DOHH2 (cell line): ENCODE measurements at regions not wholly inside any gene's neighbourhood (a gene's known extent, or its start where the extent isn't known, plus 50 kb on each side); places are given as distances from the start of the nearest gene placed in this dataset.

Experiments
- H3F3A ChIP-seq: fragments of 200-600 bp; sonication (generic), shearing (Covaris generic); 2 replicates; pipeline ENCODE4 v1.6.0; 2016; ENCODE audit warnings: antibody characterized with exemption, mild to moderate bottlenecking; ENCODE audit not compliant: control insufficient read depth, insufficient read depth
- H3K27ac ChIP-seq: fragments of 200-600 bp; sonication (generic); 2 replicates; pipeline ENCODE4 v1.5.1; 2014; ENCODE audit warnings: low read depth, mild to moderate bottlenecking, low read length, moderate library complexity
- H3K27me3 ChIP-seq: fragments of 200-600 bp; sonication (generic); 2 replicates; pipeline ENCODE4 v1.6.1; 2014; ENCODE audit warnings: mild to moderate bottlenecking, low read length, mixed read lengths; ENCODE audit not compliant: control insufficient read depth
- H3K36me3 ChIP-seq: fragments of 200-600 bp; sonication (generic); 2 replicates; pipeline ENCODE4 v1.6.1; 2014; ENCODE audit warnings: mild to moderate bottlenecking, low read length, moderate library complexity, mixed read lengths; ENCODE audit not compliant: control insufficient read depth
- H3K4me1 ChIP-seq: fragments of 200-600 bp; sonication (generic); 2 replicates; pipeline ENCODE4 v1.6.1; 2014; ENCODE audit warnings: mild to moderate bottlenecking, low read length, mixed read lengths; ENCODE audit not compliant: control insufficient read depth
- H3K4me2 ChIP-seq: fragments of 200-600 bp; sonication (generic); 2 replicates; pipeline ENCODE4 v1.6.0; 2014; ENCODE audit warnings: mild to moderate bottlenecking, low read length, moderate library complexity
- H3K4me3 ChIP-seq: fragments of 200-600 bp; sonication (generic); 2 replicates; pipeline ENCODE4 v1.5.1; 2014; ENCODE audit warnings: mild to moderate bottlenecking, low read length, mixed read lengths
- H3K79me2 ChIP-seq: fragments of 200-600 bp; sonication (generic); 2 replicates; pipeline ENCODE4 v1.6.1; 2014; ENCODE audit warnings: mild to moderate bottlenecking, low read length, mixed read lengths; ENCODE audit not compliant: control insufficient read depth
- H3K9me2 ChIP-seq: fragments of 200-600 bp; sonication (generic); replicated peaks from 2 replicates; pipeline ENCODE4 v1.6.1; 2014; ENCODE audit warnings: mild to moderate bottlenecking, low read length, mixed read lengths; ENCODE audit not compliant: control insufficient read depth
- H3K9me3 ChIP-seq: fragments of 200-600 bp; sonication (generic); 2 replicates; pipeline ENCODE4 v1.6.1; 2014; ENCODE audit warnings: antibody characterized with exemption, low read length, mixed read lengths; ENCODE audit not compliant: control insufficient read depth, insufficient read depth
- H4K20me1 ChIP-seq: fragments of 200-600 bp; sonication (generic); 2 replicates; pipeline ENCODE4 v1.6.0; 2014; ENCODE audit warnings: low read depth, mild to moderate bottlenecking, antibody characterized with exemption, low read length, moderate library complexity; ENCODE audit not compliant: control insufficient read depth, insufficient read depth
- EZH2phosphoT487 ChIP-seq: fragments of 200-600 bp; sonication (generic); IDR thresholded peaks from 2 replicates; pipeline ENCODE4 v1.6.1; 2017; ENCODE audit warnings: borderline replicate concordance, mild to moderate bottlenecking, antibody characterized with exemption, low read length, moderate library complexity, mixed read lengths
- TF ChIP-seq, protein P1 (sequence below): fragments of 200-600 bp; sonication (generic); IDR thresholded peaks from one replicate; pipeline ENCODE4 v1.5.1; 2014; ENCODE audit warnings: antibody characterized with exemption, mild to moderate bottlenecking, low read depth, low read length; ENCODE audit not compliant: poor library complexity, severe bottlenecking

DNA sequence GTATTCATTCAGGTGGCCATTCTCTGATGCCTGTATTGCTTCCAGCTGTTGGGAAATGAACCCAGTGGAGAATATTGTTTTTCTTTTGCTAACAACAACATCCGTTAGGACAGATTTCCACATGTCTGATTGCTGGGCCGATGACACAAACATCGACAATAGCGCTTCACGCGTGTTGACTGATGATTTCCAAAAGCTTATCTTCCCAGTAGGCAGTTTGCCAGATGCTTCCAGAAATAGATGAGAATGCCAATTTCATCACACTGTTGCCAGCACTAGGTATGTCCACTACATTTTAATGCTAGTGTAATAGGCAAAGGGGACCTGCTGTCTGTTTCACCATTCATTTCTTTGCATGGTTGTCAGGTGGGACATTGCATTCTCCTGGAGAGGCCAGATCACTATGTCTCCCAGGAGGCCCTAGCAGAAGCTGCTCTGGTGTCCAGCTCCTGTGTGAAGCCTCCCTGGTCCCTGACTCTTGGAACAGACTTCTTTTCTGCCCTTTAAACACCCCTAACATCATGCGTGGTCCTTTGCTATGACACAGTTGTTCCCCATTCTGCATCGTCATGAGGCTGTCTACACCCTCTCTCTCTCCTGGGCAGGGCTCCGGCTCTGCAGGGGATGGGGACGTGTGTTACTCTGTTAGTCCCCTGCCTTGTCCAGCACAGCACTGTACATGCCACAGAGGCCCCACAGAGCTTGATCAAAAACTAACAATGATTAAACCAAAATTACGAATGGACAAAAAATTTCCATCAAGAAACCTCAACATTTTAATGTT lies 181.6 kb downstream of the CDH26 start:
- Histone ChIP-seq H3F3A (no peaks in the 10 kb centered on the region), H3K4me2 (no peak overlapping the region), H3K4me3 (no peak overlapping the region), H3K79me2 (no peaks in the 10 kb centered on the region), H3K9me3 (no peaks in the 10 kb centered on the region), H3K27ac (no peak overlapping the region), H3K27me3 (no peaks in the 10 kb centered on the region), H3K36me3 (no peaks in the 10 kb centered on the region), H3K9me2 (no peaks in the 10 kb centered on the region), H4K20me1 (no peaks in the 10 kb centered on the region), H3K4me1 (no peaks in the 10 kb centered on the region)
- TF ChIP-seq EZH2phosphoT487 = no peak
- TF ChIP-seq, protein P1, sequence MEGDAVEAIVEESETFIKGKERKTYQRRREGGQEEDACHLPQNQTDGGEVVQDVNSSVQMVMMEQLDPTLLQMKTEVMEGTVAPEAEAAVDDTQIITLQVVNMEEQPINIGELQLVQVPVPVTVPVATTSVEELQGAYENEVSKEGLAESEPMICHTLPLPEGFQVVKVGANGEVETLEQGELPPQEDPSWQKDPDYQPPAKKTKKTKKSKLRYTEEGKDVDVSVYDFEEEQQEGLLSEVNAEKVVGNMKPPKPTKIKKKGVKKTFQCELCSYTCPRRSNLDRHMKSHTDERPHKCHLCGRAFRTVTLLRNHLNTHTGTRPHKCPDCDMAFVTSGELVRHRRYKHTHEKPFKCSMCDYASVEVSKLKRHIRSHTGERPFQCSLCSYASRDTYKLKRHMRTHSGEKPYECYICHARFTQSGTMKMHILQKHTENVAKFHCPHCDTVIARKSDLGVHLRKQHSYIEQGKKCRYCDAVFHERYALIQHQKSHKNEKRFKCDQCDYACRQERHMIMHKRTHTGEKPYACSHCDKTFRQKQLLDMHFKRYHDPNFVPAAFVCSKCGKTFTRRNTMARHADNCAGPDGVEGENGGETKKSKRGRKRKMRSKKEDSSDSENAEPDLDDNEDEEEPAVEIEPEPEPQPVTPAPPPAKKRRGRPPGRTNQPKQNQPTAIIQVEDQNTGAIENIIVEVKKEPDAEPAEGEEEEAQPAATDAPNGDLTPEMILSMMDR = no peak

DNA sequence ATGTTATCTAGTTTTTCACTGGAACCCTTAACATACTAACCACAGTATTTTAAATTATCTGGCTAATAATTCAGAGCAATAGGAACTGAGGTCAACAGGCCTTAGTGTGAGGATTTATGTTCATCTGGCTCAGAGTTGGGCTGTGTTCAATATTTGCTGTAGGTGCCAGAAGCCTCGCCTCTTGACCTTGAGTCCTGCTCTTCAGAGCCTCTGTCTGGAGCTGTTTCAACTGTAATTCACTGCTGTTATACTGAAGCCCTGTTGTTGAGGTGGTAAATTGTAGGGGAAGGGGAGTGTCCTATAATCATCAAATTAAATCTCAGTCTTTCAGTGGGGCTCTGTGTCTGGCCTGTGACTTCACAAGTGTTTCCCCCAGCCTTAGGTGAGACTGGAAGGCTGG lies 184.4 kb downstream of the CDH26 start:
- no peaks in the 10 kb centered on the region for H3K79me2 ChIP-seq
- no peak overlapping the region for H3K27ac ChIP-seq
- H3F3A ChIP-seq = no peaks in the 10 kb centered on the region
- no peaks in the 10 kb centered on the region for H3K4me1 ChIP-seq
- no peak overlapping the region for H3K4me2 ChIP-seq
- no peaks in the 10 kb centered on the region for H3K9me2 ChIP-seq
- no peak overlapping the region for H3K4me3 ChIP-seq
- H4K20me1 ChIP-seq = no peaks in the 10 kb centered on the region
- H3K36me3 ChIP-seq = no peaks in the 10 kb centered on the region
- TF ChIP-seq, protein P1 = no peak
- TF ChIP-seq EZH2phosphoT487 = no peak
- no peaks in the 10 kb centered on the region for H3K27me3 ChIP-seq
- H3K9me3 ChIP-seq = no peaks in the 10 kb centered on the region

DNA sequence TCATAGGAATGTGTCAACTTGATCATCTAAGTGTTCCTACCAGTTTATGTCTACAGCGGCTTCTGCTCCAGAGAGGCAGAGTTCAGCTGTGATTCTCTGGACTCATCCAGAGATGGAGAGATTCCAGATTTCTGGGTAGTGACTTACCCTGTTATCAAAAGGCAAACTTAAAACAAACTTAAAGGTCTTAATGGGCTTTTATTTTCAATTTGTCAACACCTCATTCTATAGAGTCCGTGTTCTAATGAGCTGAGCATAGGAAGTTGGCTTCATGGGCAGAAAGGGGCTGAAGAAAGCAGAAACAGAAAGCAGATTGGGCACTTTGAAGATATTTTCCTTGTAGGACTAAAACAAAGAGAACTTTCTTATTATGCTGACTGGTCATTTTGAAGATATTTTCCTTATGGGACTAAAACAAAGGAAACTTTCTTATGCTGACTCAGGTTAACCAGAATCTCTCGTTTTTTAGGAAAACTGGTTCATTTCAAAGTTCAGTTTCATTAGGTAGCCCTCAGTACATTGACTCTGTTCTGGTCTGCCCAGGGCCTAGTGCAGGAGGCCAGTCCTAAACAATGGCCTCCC lies 185.1 kb downstream of the CDH26 start:
- no peaks in the 10 kb centered on the region for H3K9me3 ChIP-seq
- TF ChIP-seq, protein P1 = no peak
- TF ChIP-seq EZH2phosphoT487 = no peak
- H3K36me3 ChIP-seq = no peaks in the 10 kb centered on the region
- H3K4me1 ChIP-seq = no peaks in the 10 kb centered on the region
- no peaks in the 10 kb centered on the region for H3K27me3 ChIP-seq
- no peaks in the 10 kb centered on the region for H3K9me2 ChIP-seq
- no peak overlapping the region for H3K4me2 ChIP-seq
- no peak overlapping the region for H3K27ac ChIP-seq
- no peaks in the 10 kb centered on the region for H3F3A ChIP-seq
- H3K79me2 ChIP-seq = no peaks in the 10 kb centered on the region
- no peaks in the 10 kb centered on the region for H4K20me1 ChIP-seq
- H3K4me3 ChIP-seq = no peak overlapping the region
